ENCODE measurements at regions not wholly inside any gene's neighbourhood (a gene's known extent, or its start where the extent isn't known, plus 50 kb on each side); places are given as distances from the start of the nearest gene placed in this dataset.
A peak's percentile ranks its signal among the peaks of the same experiment; 100 is the strongest.

- TF ChIP-seq, protein P1, sequence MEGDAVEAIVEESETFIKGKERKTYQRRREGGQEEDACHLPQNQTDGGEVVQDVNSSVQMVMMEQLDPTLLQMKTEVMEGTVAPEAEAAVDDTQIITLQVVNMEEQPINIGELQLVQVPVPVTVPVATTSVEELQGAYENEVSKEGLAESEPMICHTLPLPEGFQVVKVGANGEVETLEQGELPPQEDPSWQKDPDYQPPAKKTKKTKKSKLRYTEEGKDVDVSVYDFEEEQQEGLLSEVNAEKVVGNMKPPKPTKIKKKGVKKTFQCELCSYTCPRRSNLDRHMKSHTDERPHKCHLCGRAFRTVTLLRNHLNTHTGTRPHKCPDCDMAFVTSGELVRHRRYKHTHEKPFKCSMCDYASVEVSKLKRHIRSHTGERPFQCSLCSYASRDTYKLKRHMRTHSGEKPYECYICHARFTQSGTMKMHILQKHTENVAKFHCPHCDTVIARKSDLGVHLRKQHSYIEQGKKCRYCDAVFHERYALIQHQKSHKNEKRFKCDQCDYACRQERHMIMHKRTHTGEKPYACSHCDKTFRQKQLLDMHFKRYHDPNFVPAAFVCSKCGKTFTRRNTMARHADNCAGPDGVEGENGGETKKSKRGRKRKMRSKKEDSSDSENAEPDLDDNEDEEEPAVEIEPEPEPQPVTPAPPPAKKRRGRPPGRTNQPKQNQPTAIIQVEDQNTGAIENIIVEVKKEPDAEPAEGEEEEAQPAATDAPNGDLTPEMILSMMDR (IDR thresholded peaks at IDR 0.05; ENCODE audit: low read depth, low read length, missing control alignments), result no peak
- H3K4me3 ChIP-seq (ENCODE audit: low read depth, low read length), result no peak overlapping the region
- in situ Hi-C loops (cut with HindIII; ENCODE audit: low sequenced_read_pairs), result no loop called here
- no peak for DNase-seq (ENCODE audit: low read depth)
Measured at GRCh38 chr1:224492632-224493031, 58.0 kb upstream of the WDR26 start.

DNA sequence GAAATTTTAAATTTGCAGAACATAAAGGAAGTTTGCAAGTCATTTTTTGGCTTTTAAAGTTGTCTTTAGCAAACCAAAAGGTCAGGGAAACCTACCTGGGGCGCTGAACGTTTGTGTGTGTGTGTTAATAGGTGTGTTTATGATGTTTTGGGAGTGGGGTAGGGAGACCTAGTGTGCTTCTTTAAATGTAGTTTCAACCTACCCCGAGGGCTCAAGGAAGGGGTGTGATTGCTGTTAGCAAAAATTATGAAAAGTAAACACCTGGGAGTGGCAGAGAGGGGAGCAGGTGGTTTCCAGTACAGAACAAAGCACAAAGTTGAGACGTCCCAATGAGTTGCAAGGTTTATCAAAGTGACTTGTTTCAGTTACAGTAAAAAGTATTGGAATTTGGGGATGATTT, 58.7 kb upstream of the WDR26 start:
- TF ChIP-seq, protein P1 (IDR thresholded peaks at IDR 0.05; ENCODE audit: low read depth, low read length, missing control alignments), result no peak
- no peak for DNase-seq (ENCODE audit: low read depth)
- in situ Hi-C loops (cut with HindIII; ENCODE audit: low sequenced_read_pairs), result no loop called here

GRCh38 chr1:224494343-224494742, 59.7 kb upstream of the WDR26 start:
- in situ Hi-C loops (cut with HindIII; ENCODE audit: low sequenced_read_pairs), result no loop called here
- DNase-seq (ENCODE audit: low read depth), result no peak
- TF ChIP-seq, protein P1 (IDR thresholded peaks at IDR 0.05; ENCODE audit: low read depth, low read length, missing control alignments), result no peak
- no peak overlapping the region for H3K4me3 ChIP-seq (ENCODE audit: low read depth, low read length)

More for the DNA sequence above, 58.7 kb upstream of the WDR26 start:
- H3K4me3 ChIP-seq (ENCODE audit: low read depth, low read length), result no peak overlapping the region

DNA sequence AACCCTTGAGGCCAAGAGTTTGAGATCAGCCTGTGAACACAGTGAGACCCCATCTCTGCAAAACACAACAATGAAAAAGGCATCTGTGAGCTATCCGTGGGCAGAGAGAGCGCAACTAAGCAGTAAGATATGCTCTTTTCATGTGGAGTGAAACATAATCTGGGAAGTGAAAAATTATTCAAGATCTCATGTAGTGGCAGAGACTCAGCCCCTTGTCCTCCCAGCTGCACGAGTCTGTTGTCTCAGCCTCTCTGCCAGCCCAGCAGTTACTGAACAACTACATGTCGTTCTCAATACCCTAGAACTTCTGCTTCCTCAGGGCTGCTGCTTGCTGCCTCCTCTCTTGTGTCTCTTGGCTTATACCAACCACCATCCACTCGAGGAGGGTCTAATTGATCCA, 61.3 kb upstream of the WDR26 start:
- in situ Hi-C loops (cut with HindIII; ENCODE audit: low sequenced_read_pairs), result no loop called here
- DNase-seq (ENCODE audit: low read depth), result no peak

GRCh38 chr1:224496826-224497225, 62.2 kb upstream of the WDR26 start:
- no peak overlapping the region for H3K4me3 ChIP-seq (ENCODE audit: low read depth, low read length)
- no peak for DNase-seq (ENCODE audit: low read depth)
- TF ChIP-seq, protein P1 (IDR thresholded peaks at IDR 0.05; ENCODE audit: low read depth, low read length, missing control alignments), result no peak
- in situ Hi-C loops (cut with HindIII; ENCODE audit: low sequenced_read_pairs), result no loop called here

More for the DNA sequence above, 61.3 kb upstream of the WDR26 start:
- H3K4me3 ChIP-seq (ENCODE audit: low read depth, low read length), result no peak overlapping the region
- TF ChIP-seq, protein P1 (IDR thresholded peaks at IDR 0.05; ENCODE audit: low read depth, low read length, missing control alignments), result no peak

DNA sequence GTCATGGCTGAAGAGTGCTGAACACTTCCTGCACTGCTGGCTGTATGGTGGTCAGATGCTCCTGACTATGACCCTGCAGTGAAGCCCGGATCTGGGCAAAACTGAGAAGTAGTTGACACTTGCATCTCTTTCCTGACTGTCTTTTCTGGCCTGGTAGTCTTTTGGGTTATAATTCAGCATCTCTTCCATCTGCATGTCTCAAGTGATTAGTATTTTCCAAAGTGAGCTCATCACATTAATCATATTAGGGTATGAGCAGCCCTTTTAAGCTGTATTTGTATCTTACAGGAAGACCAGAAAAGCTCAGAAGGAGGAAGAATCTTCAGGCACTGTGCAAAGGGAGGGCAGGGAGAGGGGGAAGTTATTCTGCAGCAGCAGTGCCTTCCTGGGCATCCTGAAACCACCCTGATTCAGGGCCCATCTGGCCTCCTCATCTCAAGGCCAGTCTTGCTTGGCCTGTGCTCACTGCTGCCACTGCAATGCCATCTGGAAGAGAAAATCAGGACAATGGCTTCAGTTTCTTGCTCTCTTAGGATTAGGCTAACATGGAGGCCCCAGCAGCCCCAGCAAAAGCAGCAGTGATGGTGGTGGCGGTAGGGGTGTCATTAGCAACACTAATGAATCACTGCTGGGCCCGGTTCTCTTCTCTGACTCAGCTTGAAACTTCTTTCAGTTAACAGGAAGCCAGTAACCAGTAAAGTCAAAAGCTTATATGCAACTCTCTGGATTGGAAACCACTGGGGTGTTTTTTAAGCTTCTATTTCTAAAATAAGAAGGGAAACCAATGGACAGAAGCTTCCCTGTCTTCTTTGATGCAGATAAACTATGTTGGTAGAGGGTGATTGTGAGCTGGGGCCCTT, 63.3 kb upstream of the WDR26 start:
- peak; percentile 59 for DNase-seq (ENCODE audit: low read depth)

More for the DNA sequence above, 63.3 kb upstream of the WDR26 start:
- H3K4me3 ChIP-seq (ENCODE audit: low read depth, low read length), result no peak overlapping the region
- TF ChIP-seq, protein P1 (IDR thresholded peaks at IDR 0.05; ENCODE audit: low read depth, low read length, missing control alignments), result no peak
- in situ Hi-C loops (cut with HindIII; ENCODE audit: low sequenced_read_pairs), result no loop called here

All from astrocyte of the cerebellum (primary cell).